IMR-90 (cell line): ENCODE measurements at regions not wholly inside any gene's neighbourhood (a gene's known extent, or its start where the extent isn't known, plus 50 kb on each side); places are given as distances from the start of the nearest gene placed in this dataset.

Experiments used
- BHLHE40 ChIP-seq: fragments of 150-350 bp; IDR thresholded peaks from 2 replicates; pipeline ENCODE4 v1.6.1; 2016; ENCODE audit warnings: mild to moderate bottlenecking, low read depth, low read length
- CEBPB ChIP-seq: IDR thresholded peaks from 2 replicates; pipeline ENCODE4 v1.6.1; 2012; ENCODE audit warnings: low read depth, low read length, improper control_type of control experiment
- FOS ChIP-seq: fragments of 150-350 bp; IDR thresholded peaks from 2 replicates; pipeline ENCODE4 v1.6.1; 2016; ENCODE audit warnings: low read depth, low read length
- MXI1 ChIP-seq: IDR thresholded peaks from 2 replicates; pipeline ENCODE4 v1.6.1; 2012; ENCODE audit warnings: low read depth, mild to moderate bottlenecking, low read length, moderate library complexity, borderline replicate concordance
- POLR2A ChIP-seq: IDR thresholded peaks from 2 replicates; pipeline ENCODE4 v1.6.1; 2012; ENCODE audit warnings: mild to moderate bottlenecking, low read depth, low read length
- RAD21 ChIP-seq: IDR thresholded peaks from 2 replicates; pipeline ENCODE4 v1.6.1; 2012; ENCODE audit warnings: low read length, improper control_type of control experiment
- TF ChIP-seq, protein P1 (sequence below): conservative IDR thresholded peaks from 2 replicates; pipeline ENCODE4 v1.5.1; 2012; ENCODE audit warnings: mild to moderate bottlenecking, low read depth, low read length, improper control_type of control experiment

DNA sequence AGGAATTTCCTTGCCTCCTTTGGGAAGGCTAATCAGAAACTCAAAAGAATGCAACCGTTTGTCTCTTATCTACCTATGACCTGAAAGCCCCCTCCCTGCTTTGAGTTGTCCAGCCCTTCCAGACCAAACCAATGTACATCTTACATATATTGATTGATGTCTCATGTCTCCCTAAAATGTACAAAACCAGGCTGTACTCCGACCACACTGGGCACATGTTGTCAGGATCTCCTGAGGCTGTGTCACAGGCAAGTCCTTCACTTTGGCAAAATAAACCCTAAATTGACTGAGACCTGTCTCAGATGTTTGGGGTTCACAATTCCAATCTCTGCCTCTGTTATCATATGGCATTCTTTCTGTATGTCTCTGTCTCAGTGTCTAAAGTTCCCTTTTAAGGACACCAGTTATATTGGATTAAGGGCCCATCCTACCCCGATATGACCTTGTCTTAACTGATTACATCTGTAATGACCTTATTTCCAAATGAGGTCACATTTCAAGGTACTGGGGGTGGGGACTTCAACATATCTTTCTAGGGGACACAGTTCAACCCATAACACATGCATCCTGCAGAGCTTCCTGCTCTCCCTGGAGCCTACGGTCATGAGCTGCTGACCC is 513.5 kb upstream of the JARID2 start:
- TF ChIP-seq, protein P1, sequence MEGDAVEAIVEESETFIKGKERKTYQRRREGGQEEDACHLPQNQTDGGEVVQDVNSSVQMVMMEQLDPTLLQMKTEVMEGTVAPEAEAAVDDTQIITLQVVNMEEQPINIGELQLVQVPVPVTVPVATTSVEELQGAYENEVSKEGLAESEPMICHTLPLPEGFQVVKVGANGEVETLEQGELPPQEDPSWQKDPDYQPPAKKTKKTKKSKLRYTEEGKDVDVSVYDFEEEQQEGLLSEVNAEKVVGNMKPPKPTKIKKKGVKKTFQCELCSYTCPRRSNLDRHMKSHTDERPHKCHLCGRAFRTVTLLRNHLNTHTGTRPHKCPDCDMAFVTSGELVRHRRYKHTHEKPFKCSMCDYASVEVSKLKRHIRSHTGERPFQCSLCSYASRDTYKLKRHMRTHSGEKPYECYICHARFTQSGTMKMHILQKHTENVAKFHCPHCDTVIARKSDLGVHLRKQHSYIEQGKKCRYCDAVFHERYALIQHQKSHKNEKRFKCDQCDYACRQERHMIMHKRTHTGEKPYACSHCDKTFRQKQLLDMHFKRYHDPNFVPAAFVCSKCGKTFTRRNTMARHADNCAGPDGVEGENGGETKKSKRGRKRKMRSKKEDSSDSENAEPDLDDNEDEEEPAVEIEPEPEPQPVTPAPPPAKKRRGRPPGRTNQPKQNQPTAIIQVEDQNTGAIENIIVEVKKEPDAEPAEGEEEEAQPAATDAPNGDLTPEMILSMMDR, result no peak
- TF ChIP-seq POLR2A (no peak), RAD21 (no peak), BHLHE40 (no peak), CEBPB (no peak), MXI1 (no peak), FOS (no peak)
